ENCODE measurements at regions not wholly inside any gene's neighbourhood (a gene's known extent, or its start where the extent isn't known, plus 50 kb on each side); places are given as distances from the start of the nearest gene placed in this dataset.

- TF ChIP-seq CTCF (conservative IDR thresholded peaks at IDR 0.05; ENCODE audit: low read depth, low read length) (no peak), EZH2 (IDR thresholded peaks at IDR 0.05; ENCODE audit: borderline replicate concordance, low read depth, low read length, poor library complexity, severe bottlenecking) (no peak)
- H3K4me3 ChIP-seq (ENCODE audit: low read depth, low read length, poor library complexity, severe bottlenecking): no peak overlapping the region
- DNase-seq (ENCODE audit: low spot score): no peak
- CTCF ChIA-PET: no interaction called here
- POLR2A ChIA-PET (ENCODE audit: low non-redundant PET): no interaction called here
- peaks cover 14% of the 10 kb centered on the region for H3K4me1 ChIP-seq (ENCODE audit: insufficient read depth, low read length, poor library complexity, severe bottlenecking)
- H3K27me3 ChIP-seq (replicated peaks; ENCODE audit: insufficient read depth, low read depth, low read length, poor library complexity): no peaks in the 10 kb centered on the region
- no peaks in the 10 kb centered on the region for H3K36me3 ChIP-seq (ENCODE audit: insufficient read depth, low read length, poor library complexity, severe bottlenecking)
- intact Hi-C loops (cut with micrococcal nuclease; ENCODE audit: unreplicated experiment): no loop called here
- H3K27ac ChIP-seq (ENCODE audit: low read depth, low read length, poor library complexity, severe bottlenecking): no peak overlapping the region
- BruUV-seq (replicated peaks): no TSS peak
- no peaks in the 10 kb centered on the region for H3K9me3 ChIP-seq (ENCODE audit: low read depth, low read length, poor library complexity, severe bottlenecking)
These were observed 93.6 kb upstream of the TAF1B start for GRCh38 chr2:9749546-9750223.

- Histone ChIP-seq H3K36me3 (ENCODE audit: insufficient read depth, low read length, poor library complexity, severe bottlenecking) (no peaks in the 10 kb centered on the region), H3K4me1 (ENCODE audit: insufficient read depth, low read length, poor library complexity, severe bottlenecking) (peaks cover 14% of the 10 kb centered on the region), H3K27me3 (replicated peaks; ENCODE audit: insufficient read depth, low read depth, low read length, poor library complexity) (no peaks in the 10 kb centered on the region), H3K9me3 (ENCODE audit: low read depth, low read length, poor library complexity, severe bottlenecking) (no peaks in the 10 kb centered on the region), H3K27ac (ENCODE audit: low read depth, low read length, poor library complexity, severe bottlenecking) (no peak overlapping the region), H3K4me3 (ENCODE audit: low read depth, low read length, poor library complexity, severe bottlenecking) (no peak overlapping the region)
- POLR2A ChIA-PET (ENCODE audit: low non-redundant PET): no interaction called here
- BruUV-seq (replicated peaks): no TSS peak
- CTCF ChIA-PET: no interaction called here
- DNase-seq (ENCODE audit: low spot score): no peak
- no peak for TF ChIP-seq EZH2 (IDR thresholded peaks at IDR 0.05; ENCODE audit: borderline replicate concordance, low read depth, low read length, poor library complexity, severe bottlenecking)
- no peak for TF ChIP-seq CTCF (conservative IDR thresholded peaks at IDR 0.05; ENCODE audit: low read depth, low read length)
- intact Hi-C loops (cut with micrococcal nuclease; ENCODE audit: unreplicated experiment): no loop called here
These were observed 92.8 kb upstream of the TAF1B start for GRCh38 chr2:9750224-9751215.

- DNase-seq (ENCODE audit: low spot score): no peak
- no peaks in the 10 kb centered on the region for H3K36me3 ChIP-seq (ENCODE audit: insufficient read depth, low read length, poor library complexity, severe bottlenecking)
- H3K4me3 ChIP-seq (ENCODE audit: low read depth, low read length, poor library complexity, severe bottlenecking): no peak overlapping the region
- no peaks in the 10 kb centered on the region for H3K27me3 ChIP-seq (replicated peaks; ENCODE audit: insufficient read depth, low read depth, low read length, poor library complexity)
- BruUV-seq (replicated peaks): no TSS peak
- ChIA-PET CTCF (no interaction called here), POLR2A (ENCODE audit: low non-redundant PET) (no interaction called here)
- TF ChIP-seq EZH2 (IDR thresholded peaks at IDR 0.05; ENCODE audit: borderline replicate concordance, low read depth, low read length, poor library complexity, severe bottlenecking) (no peak), CTCF (conservative IDR thresholded peaks at IDR 0.05; ENCODE audit: low read depth, low read length) (no peak)
- H3K27ac ChIP-seq (ENCODE audit: low read depth, low read length, poor library complexity, severe bottlenecking): no peak overlapping the region
- H3K4me1 ChIP-seq (ENCODE audit: insufficient read depth, low read length, poor library complexity, severe bottlenecking): peaks cover 14% of the 10 kb centered on the region
- no peaks in the 10 kb centered on the region for H3K9me3 ChIP-seq (ENCODE audit: low read depth, low read length, poor library complexity, severe bottlenecking)
- intact Hi-C loops (cut with micrococcal nuclease; ENCODE audit: unreplicated experiment): no loop called here
These were observed 91.4 kb upstream of the TAF1B start for GRCh38 chr2:9751831-9752230.

Data from A673 (cell line).